DND-41 (cell line): ENCODE measurements at regions not wholly inside any gene's neighbourhood (a gene's known extent, or its start where the extent isn't known, plus 50 kb on each side); places are given as distances from the start of the nearest gene placed in this dataset.

Source experiments
- ATAC-seq: fragments of 200-7000 bp; cut with Tn5 transposase; 3 replicates; pipeline ENCODE4 v1.9.1; 2021; ENCODE audit warnings: low read depth; ENCODE audit not compliant: insufficient read depth
- DNase-seq: peaks from one replicate; pipeline ENCODE4 v3.0.0-alpha.2; 2020
- H2AFZ ChIP-seq: 2 replicates; pipeline ENCODE4 v1.6.0; 2012; ENCODE audit warnings: low read depth, low read length
- H3K27ac ChIP-seq: 2 replicates; pipeline ENCODE4 v1.5.1; 2012; ENCODE audit warnings: low read length, inconsistent platforms
- H3K27me3 ChIP-seq: fragments of 200-600 bp; sonication (generic); 2 replicates; pipeline ENCODE4 v1.6.0; 2012; ENCODE audit warnings: low read length, mild to moderate bottlenecking, inconsistent platforms; ENCODE audit not compliant: insufficient read depth, poor library complexity
- H3K36me3 ChIP-seq: 2 replicates; pipeline ENCODE4 v1.5.1; 2012; ENCODE audit warnings: low read length, inconsistent platforms; ENCODE audit not compliant: insufficient read depth
- H3K4me1 ChIP-seq: 2 replicates; pipeline ENCODE4 v1.5.1; 2012; ENCODE audit warnings: mild to moderate bottlenecking, low read length; ENCODE audit not compliant: insufficient read depth
- H3K4me2 ChIP-seq: 2 replicates; pipeline ENCODE4 v1.6.0; 2012; ENCODE audit warnings: mild to moderate bottlenecking, moderate library complexity, low read length, inconsistent platforms; ENCODE audit not compliant: insufficient read depth
- H3K4me3 ChIP-seq, 2 experiments: fragments of 200-600 bp in 1 of 2; shearing (Covaris generic) in 1 of 2; 2 replicates each; pipeline ENCODE4 v1.5.1; 2012 to 2016; ENCODE audit warnings: inconsistent platforms in 2 of 2, low read length in 2 of 2, mild to moderate bottlenecking in 2 of 2, low read depth in 1 of 2, moderate library complexity in 1 of 2
- H3K79me2 ChIP-seq: 2 replicates; pipeline ENCODE4 v1.6.0; 2012; ENCODE audit warnings: low read length, inconsistent platforms; ENCODE audit not compliant: insufficient read depth
- H3K9ac ChIP-seq: 2 replicates; pipeline ENCODE4 v1.6.0; 2012; ENCODE audit warnings: low read depth, mild to moderate bottlenecking, inconsistent platforms, low read length, moderate library complexity
- H3K9me3 ChIP-seq: 2 replicates; pipeline ENCODE4 v1.5.1; 2012; ENCODE audit warnings: low read length, moderate library complexity, mild to moderate bottlenecking, inconsistent platforms; ENCODE audit not compliant: insufficient read depth, severe bottlenecking
- H4K20me1 ChIP-seq: 2 replicates; pipeline ENCODE4 v1.6.0; 2012; ENCODE audit warnings: low read length; ENCODE audit not compliant: insufficient read depth
- EZH2 ChIP-seq: IDR thresholded peaks from 3 replicates; pipeline ENCODE4 v1.6.1; 2012; ENCODE audit warnings: borderline replicate concordance, low read depth, mild to moderate bottlenecking, moderate library complexity, low read length, inconsistent platforms; ENCODE audit not compliant: severe bottlenecking
- TF ChIP-seq, protein P1 (sequence below): IDR thresholded peaks from 2 replicates; pipeline ENCODE4 v1.5.1; 2012; ENCODE audit warnings: borderline replicate concordance, low read length, moderate library complexity, mild to moderate bottlenecking; ENCODE audit not compliant: poor library complexity, severe bottlenecking; ENCODE audit errors: extremely low read depth

DNA sequence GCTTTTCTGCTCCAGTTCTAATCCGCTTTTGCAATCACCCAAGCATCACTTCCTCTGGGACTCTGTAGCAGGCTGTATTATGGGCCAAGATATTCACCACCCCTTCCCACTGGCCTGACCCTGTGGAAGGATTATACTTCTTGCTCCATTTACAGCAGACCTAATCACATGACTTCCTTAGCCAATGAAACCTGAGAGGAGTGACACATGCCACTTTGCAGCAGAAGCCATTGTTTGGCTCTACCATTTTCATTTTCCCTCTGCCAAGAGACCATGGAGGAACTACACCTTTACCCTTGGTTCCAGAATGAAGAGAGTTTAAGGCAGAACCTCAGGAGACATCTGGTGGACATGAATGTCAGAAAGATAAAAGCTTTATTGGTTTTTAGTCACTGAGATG lies 134.9 kb upstream of the HSD17B12 start:
- H3K4me1 ChIP-seq, result no peaks in the 10 kb centered on the region
- no peak overlapping the region for H3K27ac ChIP-seq
- H3K27me3 ChIP-seq, result no peaks in the 10 kb centered on the region
- H3K4me3 ChIP-seq, result no peak overlapping the region
- no peak for TF ChIP-seq EZH2
- TF ChIP-seq, protein P1, sequence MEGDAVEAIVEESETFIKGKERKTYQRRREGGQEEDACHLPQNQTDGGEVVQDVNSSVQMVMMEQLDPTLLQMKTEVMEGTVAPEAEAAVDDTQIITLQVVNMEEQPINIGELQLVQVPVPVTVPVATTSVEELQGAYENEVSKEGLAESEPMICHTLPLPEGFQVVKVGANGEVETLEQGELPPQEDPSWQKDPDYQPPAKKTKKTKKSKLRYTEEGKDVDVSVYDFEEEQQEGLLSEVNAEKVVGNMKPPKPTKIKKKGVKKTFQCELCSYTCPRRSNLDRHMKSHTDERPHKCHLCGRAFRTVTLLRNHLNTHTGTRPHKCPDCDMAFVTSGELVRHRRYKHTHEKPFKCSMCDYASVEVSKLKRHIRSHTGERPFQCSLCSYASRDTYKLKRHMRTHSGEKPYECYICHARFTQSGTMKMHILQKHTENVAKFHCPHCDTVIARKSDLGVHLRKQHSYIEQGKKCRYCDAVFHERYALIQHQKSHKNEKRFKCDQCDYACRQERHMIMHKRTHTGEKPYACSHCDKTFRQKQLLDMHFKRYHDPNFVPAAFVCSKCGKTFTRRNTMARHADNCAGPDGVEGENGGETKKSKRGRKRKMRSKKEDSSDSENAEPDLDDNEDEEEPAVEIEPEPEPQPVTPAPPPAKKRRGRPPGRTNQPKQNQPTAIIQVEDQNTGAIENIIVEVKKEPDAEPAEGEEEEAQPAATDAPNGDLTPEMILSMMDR, result no peak
- DNase-seq (no peak), ATAC-seq (no peak)
- H3K36me3 ChIP-seq, result no peaks in the 10 kb centered on the region
- no peaks in the 10 kb centered on the region for H3K79me2 ChIP-seq
- H3K9ac ChIP-seq, result no peak overlapping the region
- H2AFZ ChIP-seq, result no peak overlapping the region
- no peaks in the 10 kb centered on the region for H3K9me3 ChIP-seq
- H3K4me2 ChIP-seq, result no peak overlapping the region
- no peaks in the 10 kb centered on the region for H4K20me1 ChIP-seq

DNA sequence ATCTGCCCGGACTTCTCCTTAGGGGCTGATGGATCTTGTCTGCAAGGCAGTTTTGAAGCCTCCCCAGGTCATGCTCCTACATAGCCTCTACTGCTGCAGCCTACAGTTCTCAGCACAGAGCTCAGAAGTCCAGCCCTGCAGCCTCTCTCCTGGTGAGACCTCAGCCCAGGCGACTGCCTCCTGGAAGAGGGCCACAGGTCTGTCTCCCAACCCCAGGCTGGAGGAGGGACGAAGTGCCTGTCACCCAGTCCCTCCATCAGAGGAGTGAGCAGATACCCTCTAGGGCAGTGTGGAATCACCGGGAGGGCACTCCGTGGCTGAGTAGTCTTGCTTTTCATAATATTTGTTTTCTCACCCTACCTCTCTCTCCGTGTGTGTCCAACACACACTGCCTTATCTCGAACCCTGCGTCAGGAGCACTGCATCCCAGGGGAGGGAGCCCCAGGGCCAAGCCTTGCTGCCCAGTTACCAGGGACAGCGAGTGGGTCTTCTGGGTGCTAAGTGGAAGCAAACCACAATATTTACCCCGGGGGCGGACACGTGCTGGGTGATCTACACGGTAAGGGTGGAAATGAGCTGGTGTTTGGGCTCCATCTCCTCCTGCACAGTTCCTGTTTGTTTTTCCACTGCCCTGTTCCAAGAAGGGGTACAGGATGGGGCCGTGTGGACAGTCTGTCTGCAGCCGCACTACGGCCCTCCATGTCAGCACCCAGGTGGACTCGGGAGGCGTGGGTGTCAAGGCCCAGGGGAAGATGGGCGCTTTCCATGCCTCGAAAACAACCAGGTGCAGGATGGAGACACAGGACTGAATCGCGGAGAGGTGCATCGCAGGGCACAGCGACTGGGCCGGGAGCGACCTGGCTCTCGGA lies 133.7 kb upstream of the HSD17B12 start:
- Histone ChIP-seq H3K4me1 (no peaks in the 10 kb centered on the region), H3K36me3 (no peaks in the 10 kb centered on the region), H3K9ac (no peak overlapping the region), H3K27me3 (no peaks in the 10 kb centered on the region), H3K4me2 (no peak overlapping the region), H3K9me3 (no peaks in the 10 kb centered on the region), H3K79me2 (no peaks in the 10 kb centered on the region), H3K4me3 (no peak overlapping the region), H4K20me1 (no peaks in the 10 kb centered on the region), H3K27ac (no peak overlapping the region), H2AFZ (no peak overlapping the region)
- DNase-seq (no peak), ATAC-seq (no peak)
- TF ChIP-seq EZH2, result no peak
- TF ChIP-seq, protein P1, result no peak

DNA sequence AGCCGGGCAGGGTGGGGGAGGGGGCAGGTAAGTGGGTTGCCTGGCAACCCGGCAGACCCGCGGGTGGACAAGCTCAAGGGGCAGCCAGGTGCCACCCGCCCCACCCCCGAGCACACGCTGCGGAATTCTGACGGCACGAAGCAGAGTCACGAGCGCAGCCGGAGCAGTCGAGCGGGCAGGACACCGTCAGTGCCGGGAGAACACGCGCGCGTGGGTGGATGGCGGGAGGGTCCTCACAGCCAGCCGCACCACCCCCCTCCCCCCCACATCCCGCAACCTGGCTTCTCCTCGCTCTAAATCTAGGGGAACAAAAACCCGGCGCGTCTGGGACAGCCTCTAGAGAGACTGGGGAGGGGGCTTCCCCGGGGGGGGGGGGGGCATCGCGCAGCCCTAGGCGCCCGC lies 133.1 kb upstream of the HSD17B12 start:
- Histone ChIP-seq H2AFZ (no peak overlapping the region), H3K9me3 (no peaks in the 10 kb centered on the region), H3K4me2 (no peak overlapping the region), H4K20me1 (no peaks in the 10 kb centered on the region), H3K9ac (no peak overlapping the region), H3K27me3 (no peaks in the 10 kb centered on the region), H3K36me3 (no peaks in the 10 kb centered on the region), H3K4me3 (no peak overlapping the region), H3K4me1 (no peaks in the 10 kb centered on the region), H3K27ac (no peak overlapping the region), H3K79me2 (no peaks in the 10 kb centered on the region)
- DNase-seq (no peak), ATAC-seq (no peak)
- no peak for TF ChIP-seq EZH2
- TF ChIP-seq, protein P1, result no peak
